AML-193 (cell line): ENCODE measurements at regions not wholly inside any gene's neighbourhood (a gene's known extent, or its start where the extent isn't known, plus 50 kb on each side); places are given as distances from the start of the nearest gene placed in this dataset.
"Not testable (repeated sequence)": the region's sequence is repeated elsewhere in the genome, so short reads cannot be mapped to it uniquely, and the experiment has no call there.

Experiments used
- DNase-seq, 2 experiments: peaks; one replicate each; lab custom pipeline; 2025; lab: John Stamatoyannopoulos, UW

GRCh38 chr15:67944010-67944641 is 104.3 kb upstream of the RNU6-1 start:
- DNase-seq: no peak

- DNase-seq: no peak
Observed at GRCh38 chr15:67945131-67945530, 105.3 kb upstream of the RNU6-1 start.

- DNase-seq: no peak
Observed at GRCh38 chr15:67945951-67946700, 106.3 kb upstream of the RNU6-1 start.

- DNase-seq: no peak
Observed at GRCh38 chr15:67946701-67947100, 106.9 kb upstream of the RNU6-1 start.

GRCh38 chr15:67947254-67948039 is 106.7 kb upstream of the PIAS1 start:
- no peak for DNase-seq

GRCh38 chr15:67948215-67948614 is 105.9 kb upstream of the PIAS1 start:
- no peak for DNase-seq

GRCh38 chr15:67951187-67951586 is 102.9 kb upstream of the PIAS1 start:
- not testable (repeated sequence) for DNase-seq

- no peak for DNase-seq
Observed at GRCh38 chr15:67953299-67953698, 100.8 kb upstream of the PIAS1 start.

- DNase-seq: no peak
Observed at GRCh38 chr15:67955252-67955651, 98.9 kb upstream of the PIAS1 start.

- DNase-seq: no peak
Observed at GRCh38 chr15:67957435-67958132, 96.5 kb upstream of the PIAS1 start.

GRCh38 chr15:67967871-67968431 is 86.2 kb upstream of the PIAS1 start:
- DNase-seq: no peak

- DNase-seq: no peak
Observed at GRCh38 chr15:67968564-67968963, 85.6 kb upstream of the PIAS1 start.

- no peak for DNase-seq
Observed at GRCh38 chr15:67968966-67969365, 85.1 kb upstream of the PIAS1 start.

- no peak for DNase-seq
Observed at GRCh38 chr15:67969892-67970291, 84.2 kb upstream of the PIAS1 start.

GRCh38 chr15:67972377-67972776 is 81.7 kb upstream of the PIAS1 start:
- DNase-seq: no peak

GRCh38 chr15:67973846-67974245 is 80.3 kb upstream of the PIAS1 start:
- no peak for DNase-seq

GRCh38 chr15:67976506-67977073 is 77.5 kb upstream of the PIAS1 start:
- DNase-seq: no peak

GRCh38 chr15:67977414-67978089 is 76.6 kb upstream of the PIAS1 start:
- DNase-seq: no peak

GRCh38 chr15:67979281-67979680 is 74.8 kb upstream of the PIAS1 start:
- no peak for DNase-seq

- no peak for DNase-seq
Observed at GRCh38 chr15:67980171-67980570, 73.9 kb upstream of the PIAS1 start.
